Skin epidermis (tissue), 12 donors: ENCODE measurements at regions not wholly inside any gene's neighbourhood (a gene's known extent, or its start where the extent isn't known, plus 50 kb on each side); places are given as distances from the start of the nearest gene placed in this dataset.
"Not testable (repeated sequence)": the region's sequence is repeated elsewhere in the genome, so short reads cannot be mapped to it uniquely, and the experiment has no call there.

Source experiments
- H3K27ac ChIP-seq, 21 experiments: fragments of 200-600 bp; sonication (generic) in 11 of 21; one replicate each; pipeline ENCODE4 v1.5.0; 2020; ENCODE audit warnings: mild to moderate bottlenecking in 3 of 21, inconsistent platforms in 2 of 21, moderate library complexity in 2 of 21
- H3K4me3 ChIP-seq, 7 experiments: fragments of 200-600 bp; sonication (generic) in 2 of 7; one replicate each; pipeline ENCODE4 v1.5.0; 2020; ENCODE audit warnings: inconsistent platforms in 2 of 7, mild to moderate bottlenecking in 2 of 7, moderate library complexity in 1 of 7

DNA sequence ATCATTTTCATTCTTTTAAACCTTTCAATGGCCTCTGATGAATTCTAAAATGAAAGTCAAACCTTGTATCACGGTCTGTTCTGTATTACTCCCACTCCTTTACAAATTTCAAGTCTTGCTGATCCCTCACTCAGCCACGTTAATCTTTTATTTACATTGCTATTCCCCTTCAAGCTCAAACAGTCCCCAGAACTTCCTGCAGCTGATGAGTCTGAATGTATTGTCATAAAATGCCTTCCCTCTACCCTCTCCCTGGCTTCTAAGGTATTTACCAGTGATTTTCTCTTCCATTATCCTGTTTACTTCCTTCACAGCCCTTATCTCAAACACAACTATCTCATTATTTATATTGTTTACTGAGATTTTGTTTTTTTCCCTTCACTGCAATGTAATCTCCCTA lies 562.3 kb upstream of the C9orf72 start:
- Histone ChIP-seq H3K4me3 (no peak overlapping the region), H3K27ac (no peak overlapping the region)

DNA sequence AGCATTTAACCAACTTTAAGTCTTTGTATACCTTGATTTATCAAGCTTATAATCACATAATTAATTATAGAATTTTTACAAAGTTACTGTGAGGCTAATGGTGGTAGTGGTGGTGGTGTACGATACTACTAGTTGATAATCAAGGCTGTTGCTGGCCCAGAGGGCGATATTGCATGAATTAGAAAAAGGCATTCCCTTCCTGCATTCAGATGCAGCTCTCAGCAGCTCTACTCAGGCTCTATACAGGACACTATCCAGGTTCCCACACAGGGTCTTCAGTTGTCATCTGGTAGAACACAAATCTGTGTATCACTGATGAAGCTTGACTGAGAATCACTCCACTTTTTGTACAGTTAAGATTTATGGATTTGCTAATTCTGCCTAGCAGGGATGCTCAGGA lies 562.8 kb upstream of the C9orf72 start:
- H3K27ac ChIP-seq: no peak overlapping the region

DNA sequence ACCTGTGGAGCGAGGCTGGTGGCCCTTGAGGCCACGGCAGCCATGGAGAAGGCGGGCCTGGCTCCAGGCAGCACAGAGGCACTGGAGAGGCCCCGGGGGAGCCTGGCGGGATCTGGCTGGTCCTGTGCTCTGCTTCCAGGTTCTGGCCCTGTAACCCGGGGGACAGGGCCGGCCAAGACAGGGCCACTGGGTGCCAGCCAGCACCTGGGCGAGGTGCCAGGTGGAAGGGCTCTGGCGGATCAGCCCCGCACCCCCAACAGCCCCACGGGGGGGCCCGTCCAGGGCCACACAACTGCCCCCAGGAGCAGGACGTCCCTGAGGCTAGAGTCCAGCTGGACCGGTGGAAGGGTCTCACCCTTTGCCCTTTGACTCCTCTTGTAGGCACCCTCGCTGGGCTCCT lies 574.1 kb upstream of the C9orf72 start:
- not testable (repeated sequence) for H3K4me3 ChIP-seq, H3K27ac ChIP-seq

More for the DNA sequence above, 562.8 kb upstream of the C9orf72 start:
- H3K4me3 ChIP-seq: no peak overlapping the region

DNA sequence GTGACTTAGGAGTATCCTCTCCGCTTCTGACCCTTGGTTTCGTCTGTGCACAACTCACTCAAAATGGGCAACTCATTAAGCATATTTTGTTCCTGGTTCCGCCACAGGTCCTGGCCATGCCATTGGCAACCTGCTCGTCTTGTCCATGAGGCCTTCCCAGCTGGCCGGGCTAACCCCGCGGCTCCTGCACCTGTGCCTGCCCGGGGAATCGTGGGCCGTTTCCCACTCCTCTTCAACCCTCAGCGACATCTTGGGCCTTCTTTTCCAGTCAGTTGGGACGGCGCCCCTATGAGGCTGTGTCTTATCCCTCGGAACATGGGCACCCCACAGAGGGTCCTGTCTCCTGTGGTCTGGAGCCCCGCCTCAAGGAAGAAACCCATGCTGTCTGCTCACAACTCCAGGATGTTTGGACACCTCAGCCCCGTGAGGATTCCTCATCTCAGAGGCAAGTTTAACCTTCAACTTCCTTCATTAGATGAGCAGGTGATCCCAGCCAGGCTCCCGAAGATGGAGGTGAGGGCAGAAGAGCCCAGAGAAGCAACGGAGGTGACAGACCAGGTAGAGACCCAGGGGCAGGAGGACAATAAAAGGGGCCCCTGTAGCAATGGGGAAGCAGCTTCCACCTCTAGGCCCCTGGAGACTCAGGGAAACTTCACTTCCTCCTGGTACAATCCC lies 574.8 kb upstream of the C9orf72 start:
- H3K27ac ChIP-seq, H3K4me3 ChIP-seq: not testable (repeated sequence)

DNA sequence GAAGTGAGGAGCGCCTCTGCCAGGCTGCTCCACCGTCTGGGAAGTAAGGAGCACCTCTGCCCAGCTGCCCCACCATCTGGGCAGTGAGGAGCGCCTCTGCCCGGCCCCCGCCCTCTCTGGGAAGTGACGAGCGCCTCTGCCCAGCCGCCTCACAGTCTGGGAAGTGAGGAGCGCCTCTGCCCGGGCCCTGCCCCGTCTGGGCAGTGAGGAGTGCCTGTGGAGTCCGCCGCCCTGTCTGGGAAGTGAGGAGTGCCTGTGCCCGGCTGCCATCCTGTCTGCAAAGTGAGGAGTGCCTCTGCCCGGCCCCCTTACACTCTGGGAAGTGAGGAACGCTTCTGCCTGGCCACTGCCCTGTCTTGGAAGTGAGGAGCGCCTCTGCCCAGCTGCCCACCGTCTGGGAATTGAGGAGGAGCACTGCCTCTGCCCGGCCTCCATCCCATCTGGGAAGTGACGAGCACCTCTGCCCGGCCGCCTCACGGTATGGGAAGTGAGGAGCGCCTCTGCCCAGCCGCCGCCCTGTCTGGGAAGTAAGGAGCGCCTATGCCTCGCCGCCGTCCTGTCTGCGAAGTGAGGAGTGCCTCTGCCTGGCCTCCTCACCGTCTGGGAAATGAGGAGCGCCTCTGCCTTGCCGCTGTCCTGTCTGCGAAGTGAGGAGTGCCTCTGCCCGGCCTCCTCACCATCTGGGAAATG lies 576.2 kb upstream of the C9orf72 start:
- H3K27ac ChIP-seq, H3K4me3 ChIP-seq: not testable (repeated sequence)

DNA sequence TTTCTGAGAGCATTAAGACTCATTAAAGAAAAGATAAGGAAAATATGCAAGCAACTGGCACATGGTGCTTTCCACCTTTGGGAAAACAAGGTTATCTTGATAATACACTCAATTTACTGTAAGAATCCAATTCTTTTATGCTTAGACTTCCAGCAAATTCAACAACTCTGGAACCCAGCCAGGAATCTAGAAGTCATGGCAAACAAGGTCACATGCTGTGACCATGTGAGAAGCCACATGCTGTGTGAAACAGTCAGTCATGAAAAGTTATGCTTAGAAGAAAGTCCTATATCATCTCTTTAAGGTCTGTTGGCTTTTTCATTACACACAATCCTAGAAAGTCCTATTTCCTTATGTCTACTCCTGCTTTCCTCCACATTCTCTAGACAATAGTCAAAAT lies 581.8 kb upstream of the C9orf72 start:
- no peak overlapping the region for H3K4me3 ChIP-seq

DNA sequence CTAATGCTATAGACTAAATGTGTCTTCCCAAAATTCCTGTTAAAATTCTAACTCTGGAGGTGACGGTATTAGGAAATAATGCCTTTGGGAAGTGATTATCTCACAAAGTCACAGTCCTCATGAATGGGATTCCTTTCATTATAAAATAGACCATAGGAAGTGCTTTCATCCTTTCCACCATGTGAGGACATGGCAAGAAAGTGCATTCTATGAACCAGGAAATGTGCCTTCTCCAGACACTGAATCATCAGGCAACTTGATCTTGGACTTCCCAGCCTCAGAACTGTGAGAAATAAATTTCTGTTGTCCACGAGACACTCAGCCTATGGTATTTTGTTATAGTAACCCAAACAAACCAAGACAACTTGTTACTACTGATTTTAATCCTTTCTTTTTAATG lies 582.4 kb upstream of the C9orf72 start:
- H3K27ac ChIP-seq: no peak overlapping the region
- H3K4me3 ChIP-seq: no peak overlapping the region

More for the DNA sequence above, 581.8 kb upstream of the C9orf72 start:
- H3K27ac ChIP-seq: no peak overlapping the region

DNA sequence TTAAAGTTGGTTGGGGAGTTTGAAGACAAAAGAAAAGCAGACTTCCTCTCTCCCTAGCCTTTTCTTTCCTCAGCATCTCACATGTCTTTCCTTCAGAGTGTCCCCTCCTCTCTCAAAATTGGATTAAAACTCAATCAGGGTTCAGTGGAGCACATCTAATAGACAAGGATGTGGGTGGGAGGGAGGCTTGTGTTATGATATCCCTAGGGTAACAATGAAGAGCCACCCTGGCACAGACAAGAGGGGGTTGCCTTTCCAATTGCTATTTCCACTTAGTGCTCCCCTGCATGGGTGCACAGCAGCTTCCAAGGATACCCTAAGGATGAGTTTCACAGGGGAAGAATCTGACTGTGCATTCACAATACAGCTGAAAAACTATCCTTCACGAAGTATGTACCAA lies 585.2 kb upstream of the C9orf72 start:
- no peak overlapping the region for H3K4me3 ChIP-seq
- H3K27ac ChIP-seq: no peak overlapping the region

DNA sequence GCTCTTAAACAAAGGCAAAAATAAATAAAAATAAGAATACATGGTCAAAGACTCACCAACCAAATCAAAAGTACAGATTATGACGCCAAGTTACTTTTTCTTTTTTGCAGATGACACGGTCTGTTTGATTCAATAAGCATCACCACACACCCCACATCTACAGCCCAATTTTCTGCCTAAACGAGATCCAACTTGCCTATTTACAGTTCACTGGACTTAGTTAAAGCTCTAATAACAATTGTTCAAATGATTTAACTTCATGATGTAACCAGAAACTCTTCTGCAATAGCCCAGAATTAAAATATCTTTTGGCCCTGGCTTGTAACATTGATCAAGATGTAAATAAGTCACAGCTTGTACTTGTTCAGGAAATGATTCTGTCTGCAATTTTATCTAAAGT lies 590.3 kb upstream of the C9orf72 start:
- H3K27ac ChIP-seq: no peak overlapping the region
- H3K4me3 ChIP-seq: no peak overlapping the region

DNA sequence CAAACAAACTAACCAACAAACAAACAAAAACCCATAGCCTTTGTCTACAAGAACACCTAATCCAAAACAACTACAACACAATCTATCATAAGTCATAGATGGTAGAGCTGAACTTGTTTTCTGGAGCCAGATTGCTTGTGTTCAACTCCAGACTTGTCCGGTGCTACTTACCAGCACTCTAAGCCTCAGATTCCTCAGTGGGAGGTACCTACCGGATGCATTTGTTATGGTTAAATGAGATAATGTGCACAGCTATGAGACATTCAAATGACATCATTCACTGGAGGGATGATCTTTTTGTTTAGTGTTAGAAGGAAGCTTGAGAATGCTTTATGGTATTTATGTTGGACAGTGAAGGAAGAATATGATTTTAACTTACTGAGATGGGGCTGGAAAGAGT lies 592.9 kb upstream of the C9orf72 start:
- Histone ChIP-seq H3K4me3 (no peak overlapping the region), H3K27ac (no peak overlapping the region)

DNA sequence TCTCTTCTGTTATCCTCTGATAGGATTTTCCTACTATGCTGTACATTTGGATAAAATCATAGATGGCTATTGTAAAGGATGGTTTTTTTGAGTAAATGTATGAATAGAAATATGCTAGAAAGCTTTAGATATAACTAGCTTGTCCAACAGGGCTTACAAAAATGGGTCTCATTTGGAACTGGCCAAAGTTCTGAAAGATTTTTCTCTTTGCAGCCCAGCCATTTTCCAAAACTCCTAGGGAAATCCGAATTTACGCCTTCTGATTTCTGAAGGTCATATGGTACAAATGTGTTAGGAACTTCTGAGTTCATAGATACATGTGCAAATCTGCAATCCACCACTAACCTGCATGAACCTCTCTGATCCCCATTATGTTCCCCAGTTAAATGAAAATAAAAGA lies 603.9 kb upstream of the C9orf72 start:
- Histone ChIP-seq H3K4me3 (no peak overlapping the region), H3K27ac (no peak overlapping the region)

DNA sequence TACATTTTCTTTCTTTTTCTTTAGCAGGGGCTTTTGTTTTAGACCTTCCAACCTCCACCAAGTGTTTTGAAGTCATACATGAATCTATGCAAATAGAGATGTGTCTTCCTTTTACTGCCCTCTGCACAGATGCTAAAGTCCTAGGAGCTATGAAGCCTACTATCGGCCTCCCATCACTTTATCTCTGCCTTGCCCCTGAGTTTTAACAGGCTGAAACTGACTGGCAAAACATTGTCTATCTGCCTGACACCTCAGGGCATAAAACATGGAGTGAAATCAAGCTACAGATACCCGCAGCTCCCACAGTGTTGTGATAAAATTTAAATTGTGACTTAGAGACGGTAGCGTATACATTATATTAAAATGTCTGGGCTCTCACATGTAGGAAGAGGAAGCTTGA lies 604.6 kb upstream of the C9orf72 start:
- H3K4me3 ChIP-seq: no peak overlapping the region
- H3K27ac ChIP-seq: no peak overlapping the region

DNA sequence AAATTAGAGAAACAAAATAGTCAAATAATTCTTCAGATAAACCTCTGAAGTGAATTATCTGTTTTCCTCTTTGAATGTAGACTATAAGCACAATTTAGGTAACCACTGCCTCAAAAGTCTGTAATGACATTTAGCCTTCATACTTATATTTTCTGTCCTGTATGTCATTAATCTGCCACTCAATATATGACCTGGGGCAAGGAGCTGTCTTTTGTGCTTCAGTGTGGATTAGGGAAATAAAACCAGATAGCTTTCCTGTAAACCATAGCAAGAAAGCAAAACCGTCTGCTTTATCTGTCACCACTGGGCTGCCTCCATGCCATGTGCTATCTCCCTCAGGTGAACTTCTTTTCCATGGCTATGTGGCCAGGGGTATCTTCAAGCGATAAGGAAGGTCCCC lies 606.6 kb upstream of the C9orf72 start:
- H3K27ac ChIP-seq: no peak overlapping the region
- H3K4me3 ChIP-seq: no peak overlapping the region

DNA sequence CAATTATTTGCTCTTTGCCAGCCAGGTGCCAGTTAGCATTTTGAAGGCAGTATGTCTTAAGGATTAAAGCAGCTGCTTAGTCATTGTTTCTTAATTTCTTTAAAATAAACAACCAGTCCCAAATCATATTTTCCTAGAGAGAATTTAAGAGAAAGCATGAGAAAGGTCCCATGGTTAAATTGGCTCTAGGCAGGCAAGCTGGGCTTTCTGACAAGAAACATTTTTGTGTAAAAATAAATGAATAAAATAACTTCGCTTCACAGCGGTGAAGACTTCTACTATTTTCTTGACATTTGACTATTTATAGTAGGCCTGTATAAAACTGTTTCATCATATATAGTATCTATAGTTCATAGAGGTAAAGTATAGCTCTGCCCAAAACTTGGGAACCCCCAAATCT lies 617.7 kb upstream of the C9orf72 start:
- H3K27ac ChIP-seq: no peak overlapping the region
- no peak overlapping the region for H3K4me3 ChIP-seq

DNA sequence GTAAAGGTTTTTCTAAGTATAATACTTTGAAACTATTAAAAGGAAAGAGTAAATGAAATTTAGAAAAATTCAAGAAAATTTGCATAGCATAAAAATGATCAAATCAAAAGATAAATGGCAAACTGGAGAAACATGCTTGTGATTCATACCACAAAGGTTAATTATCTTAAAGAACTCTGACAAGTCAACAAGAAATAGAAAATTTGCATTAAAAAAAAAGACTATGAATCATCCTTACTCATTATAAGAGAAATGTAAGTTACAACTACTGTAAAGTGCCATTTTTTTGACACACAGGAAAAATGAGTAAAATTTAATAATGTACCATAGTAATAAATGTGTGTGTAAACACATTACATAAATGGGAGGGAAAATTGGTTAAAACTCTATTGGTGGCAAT lies 624.4 kb upstream of the C9orf72 start:
- no peak overlapping the region for H3K4me3 ChIP-seq
- H3K27ac ChIP-seq: no peak overlapping the region

DNA sequence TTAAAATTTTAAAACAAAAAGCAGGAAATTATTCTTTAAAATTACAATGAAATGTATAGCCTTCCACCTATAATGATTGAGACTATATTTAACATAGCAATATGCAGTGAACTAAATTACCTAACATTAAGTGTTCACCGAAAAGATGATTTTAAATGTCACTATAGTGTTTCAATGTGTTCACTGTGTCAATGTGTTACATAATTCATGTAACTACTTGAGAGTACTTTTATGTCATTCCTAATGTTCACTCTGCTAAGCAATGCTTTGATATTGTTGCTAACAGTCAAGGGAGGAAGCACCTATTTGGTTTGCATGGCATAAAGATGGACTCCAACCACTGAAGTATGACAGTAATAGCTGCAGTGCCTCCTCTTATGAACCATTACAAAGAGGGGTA lies 629.8 kb upstream of the C9orf72 start:
- Histone ChIP-seq H3K4me3 (no peak overlapping the region), H3K27ac (no peak overlapping the region)

DNA sequence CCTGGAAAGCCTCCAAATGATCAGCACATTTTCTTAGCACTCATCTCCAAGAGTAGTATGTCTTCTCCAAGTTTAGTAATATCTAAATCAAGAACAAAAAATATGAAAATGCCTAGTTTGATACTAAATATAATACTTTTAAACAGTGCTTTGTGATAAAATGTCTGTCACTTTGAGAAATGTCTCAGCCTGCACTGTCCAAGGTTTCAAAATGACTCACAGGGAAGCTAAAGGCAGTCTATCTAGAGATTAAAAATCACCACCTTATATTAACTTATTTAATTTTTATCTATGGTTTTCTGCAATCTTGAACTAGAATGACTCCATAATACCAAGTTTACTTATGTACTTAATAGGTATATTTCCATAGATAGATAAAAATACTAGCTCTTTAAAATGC lies 633.0 kb upstream of the C9orf72 start:
- Histone ChIP-seq H3K27ac (no peak overlapping the region), H3K4me3 (no peak overlapping the region)

DNA sequence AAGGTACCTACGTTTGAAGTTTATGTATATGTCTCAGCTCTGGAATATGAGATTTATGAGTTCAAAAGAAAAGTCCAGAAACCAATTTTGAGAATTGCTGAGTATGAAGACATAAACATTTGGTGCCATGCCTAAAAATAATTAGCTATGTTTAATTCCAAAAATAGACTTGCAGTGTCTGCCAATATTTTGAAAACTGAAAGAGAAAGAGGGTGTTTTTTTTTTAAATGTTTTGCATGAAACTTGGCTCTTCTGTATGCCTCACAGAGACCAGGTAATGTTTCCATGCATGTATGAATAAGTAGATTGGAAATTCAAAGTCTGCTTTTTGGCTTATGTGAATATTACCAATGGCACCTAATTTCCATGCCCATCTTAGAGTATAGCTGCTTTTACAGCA lies 634.4 kb upstream of the C9orf72 start:
- H3K4me3 ChIP-seq: no peak overlapping the region
- H3K27ac ChIP-seq: no peak overlapping the region

DNA sequence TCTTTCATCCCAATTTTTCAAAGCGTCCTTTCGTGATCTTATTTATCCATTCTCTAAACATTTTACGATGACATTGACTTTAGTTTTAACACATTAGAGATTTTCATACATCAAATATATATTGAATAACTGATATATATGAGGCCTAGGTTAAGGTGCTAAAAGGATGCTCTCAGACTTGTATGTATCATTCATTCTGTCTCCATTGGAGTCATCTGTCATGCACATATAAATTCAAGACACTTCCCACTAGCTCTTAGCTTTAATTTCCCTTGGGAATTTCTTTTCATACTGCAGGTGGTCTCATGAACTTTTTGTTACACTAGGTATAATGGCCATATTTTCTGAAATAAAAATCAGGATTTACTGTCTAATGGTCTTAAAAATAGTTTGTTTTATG lies 635.8 kb upstream of the C9orf72 start:
- Histone ChIP-seq H3K27ac (no peak overlapping the region), H3K4me3 (no peak overlapping the region)

DNA sequence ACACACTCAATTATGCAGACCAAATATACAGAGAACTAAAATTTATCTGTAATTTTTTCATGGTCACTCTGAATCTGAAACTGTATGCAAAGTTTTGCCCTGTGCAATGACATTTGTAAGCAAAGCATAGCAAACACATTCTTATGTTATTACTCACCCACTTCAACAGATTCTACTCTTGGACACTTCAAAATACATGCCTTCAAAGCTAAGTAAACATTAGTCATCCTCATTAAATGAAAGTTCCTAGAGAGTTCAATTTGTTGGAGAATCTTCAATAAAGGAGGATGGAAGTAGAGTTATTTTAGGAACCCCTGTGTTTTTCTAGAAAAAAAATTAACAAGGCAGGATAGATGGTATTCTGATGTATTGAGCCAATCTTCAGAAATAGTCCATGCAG lies 639.7 kb upstream of the C9orf72 start:
- H3K4me3 ChIP-seq: no peak overlapping the region
- no peak overlapping the region for H3K27ac ChIP-seq

DNA sequence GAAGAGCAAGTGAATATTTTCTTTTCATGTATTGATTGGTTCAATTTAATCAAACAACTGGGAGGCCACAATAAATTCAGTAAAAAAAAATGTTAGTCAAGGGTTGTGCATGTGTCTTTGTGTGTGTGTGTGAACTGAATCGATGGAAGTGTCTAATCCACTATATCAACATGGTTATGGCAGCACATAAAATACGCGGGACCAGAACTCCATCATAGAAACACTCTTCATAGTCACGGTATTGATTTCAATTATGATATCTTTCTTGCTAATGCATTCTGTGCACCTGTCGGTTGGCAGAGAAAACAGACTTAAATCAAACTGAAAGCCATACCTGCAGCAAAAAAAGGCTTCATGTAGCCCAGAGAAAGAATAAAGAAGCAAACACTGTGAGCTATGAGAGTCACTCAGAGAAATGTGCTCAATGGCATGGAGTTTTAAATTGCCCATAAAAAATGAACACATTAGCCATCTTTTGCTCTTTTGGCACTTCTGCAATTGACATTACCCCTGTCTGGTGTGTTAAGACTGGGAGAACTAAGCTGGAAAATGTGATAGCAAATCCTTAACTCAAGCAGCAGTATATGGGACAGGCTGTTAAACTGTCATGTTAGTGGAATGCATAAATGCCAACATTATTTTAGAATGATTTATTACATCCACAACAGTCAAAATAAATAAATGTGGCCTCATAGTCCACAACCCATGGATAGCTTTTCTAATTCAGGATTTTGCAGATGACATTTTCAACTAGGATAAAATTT lies 642.4 kb upstream of the C9orf72 start:
- no peak overlapping the region for H3K27ac ChIP-seq
- no peak overlapping the region for H3K4me3 ChIP-seq
